H1 (cell line): ENCODE measurements at regions not wholly inside any gene's neighbourhood (a gene's known extent, or its start where the extent isn't known, plus 50 kb on each side); places are given as distances from the start of the nearest gene placed in this dataset.

Experiments used
- CTCF ChIA-PET: fragments of 300-600 bp; sonication (Branson Sonifier 250); formaldehyde crosslinking; loops from one replicate; lab custom pipeline; 2021; ENCODE audit not compliant: partially characterized antibody; lab: Charles Lee
- POLR2A ChIA-PET: fragments of 300-600 bp; sonication (Branson Sonifier 250); formaldehyde crosslinking; loops from one replicate; lab custom pipeline; 2021; ENCODE audit warnings: inconsistent platforms; ENCODE audit not compliant: partially characterized antibody; lab: Charles Lee
- DNase-seq, 2 experiments: peaks; one replicate each; pipeline versions ENCODE4 v3.0.0 to v3.0.0-alpha.2; 2010 to 2022; ENCODE audit warnings: low spot score in 2 of 2, low read depth in 1 of 2, mixed read lengths in 1 of 2
- FAIRE-seq: peaks from 2 replicates; lab custom pipeline; 2011; peaks lifted over from hg19 to GRCh38; lab: Jason Lieb, UNC
- H2AFZ ChIP-seq: 2 replicates; pipeline ENCODE4 v1.8.1; 2012; ENCODE audit warnings: low read length, inconsistent platforms
- H2AK5ac ChIP-seq: 2 replicates; pipeline ENCODE4 v1.6.1; 2013; ENCODE audit warnings: low read depth, low read length
- H2BK120ac ChIP-seq: replicated peaks from 2 replicates; pipeline ENCODE3; 2013; ENCODE audit warnings: low read depth, low read length, inconsistent platforms
- H2BK12ac ChIP-seq: 2 replicates; pipeline ENCODE4 v1.6.1; 2013; ENCODE audit warnings: low read depth, low read length
- H2BK15ac ChIP-seq: 2 replicates; pipeline ENCODE4 v1.6.1; 2013; ENCODE audit warnings: low read length
- H2BK20ac ChIP-seq: 2 replicates; pipeline ENCODE4 v1.6.1; 2013; ENCODE audit warnings: low read length
- H2BK5ac ChIP-seq: 2 replicates; pipeline ENCODE4 v1.6.1; 2013; ENCODE audit warnings: low read depth, low read length
- H3K14ac ChIP-seq: 2 replicates; pipeline ENCODE4 v1.6.1; 2013; ENCODE audit warnings: inconsistent platforms; ENCODE audit not compliant: insufficient read length
- H3K18ac ChIP-seq: 2 replicates; pipeline ENCODE4 v1.6.1; 2013; ENCODE audit warnings: low read length; ENCODE audit errors: extremely low read depth
- H3K23ac ChIP-seq: 2 replicates; pipeline ENCODE4 v1.6.1; 2013; ENCODE audit warnings: inconsistent platforms; ENCODE audit not compliant: insufficient read length
- H3K23me2 ChIP-seq: 2 replicates; pipeline ENCODE4 v1.6.1; 2013; ENCODE audit warnings: low read depth, low read length
- H3K27ac ChIP-seq: 2 replicates; pipeline ENCODE4 v1.6.1; 2011; ENCODE audit warnings: low read depth, low read length, inconsistent platforms
- H3K27me3 ChIP-seq, 4 experiments: replicated peaks in 1 of 4; 1 replicate in 1 of 4; 2 replicates in 3 of 4; pipeline versions ENCODE4 v1.6.1 to v1.8.1; 2011 to 2013; ENCODE audit warnings: low read length in 3 of 4, mild to moderate bottlenecking in 3 of 4, inconsistent platforms in 2 of 4, mixed read lengths in 2 of 4, moderate library complexity in 1 of 4; ENCODE audit not compliant: control insufficient read depth in 3 of 4, insufficient read depth in 3 of 4; ENCODE audit errors: extremely low read depth in 1 of 4
- H3K36me3 ChIP-seq, 4 experiments: 2 replicates each; pipeline versions ENCODE4 v1.6.1 to v1.8.1; 2011 to 2013; ENCODE audit warnings: mild to moderate bottlenecking in 4 of 4, low read length in 3 of 4, moderate library complexity in 2 of 4, control low read depth in 1 of 4, inconsistent platforms in 1 of 4; ENCODE audit not compliant: insufficient read depth in 4 of 4, control insufficient read depth in 2 of 4
- H3K4ac ChIP-seq: replicated peaks from 2 replicates; pipeline ENCODE3; 2013; ENCODE audit warnings: low read length, low read depth, mixed read lengths, inconsistent platforms; ENCODE audit not compliant: insufficient read length
- H3K4me1 ChIP-seq, 4 experiments: replicated peaks in 1 of 4; 1 replicate in 1 of 4; 2 replicates in 3 of 4; pipeline versions ENCODE4 v1.6.1 to v1.8.1; 2011 to 2013; ENCODE audit warnings: low read length in 3 of 4, inconsistent platforms in 2 of 4, mixed read lengths in 1 of 4; ENCODE audit not compliant: insufficient read depth in 4 of 4, control insufficient read depth in 3 of 4
- H3K4me2 ChIP-seq, 2 experiments: 2 replicates each; pipeline versions ENCODE4 v1.6.1 to v1.8.1; 2011 to 2013; ENCODE audit warnings: low read depth in 2 of 2, low read length in 2 of 2, control low read depth in 1 of 2, inconsistent platforms in 1 of 2, mild to moderate bottlenecking in 1 of 2; ENCODE audit not compliant: insufficient read depth in 1 of 2
- H3K4me3 ChIP-seq, 4 experiments: fragments of 200-600, 300-600 bp in 1 of 4; sonication (generic), shearing (Covaris generic), sonication (Bioruptor Twin) in 1 of 4; 2 replicates each; pipeline versions ENCODE4 v1.5.1 to v1.8.1; 2011 to 2016; ENCODE audit warnings: low read length in 4 of 4, low read depth in 3 of 4, control low read depth in 2 of 4, inconsistent platforms in 2 of 4, mild to moderate bottlenecking in 2 of 4, mixed read lengths in 1 of 4, moderate library complexity in 1 of 4; ENCODE audit not compliant: insufficient read depth in 2 of 4; ENCODE audit errors: extremely low read depth in 1 of 4
- H3K56ac ChIP-seq: replicated peaks from 2 replicates; pipeline ENCODE3; 2013; ENCODE audit warnings: low read depth, mild to moderate bottlenecking, mixed read lengths, low read length, inconsistent platforms; ENCODE audit not compliant: insufficient read length
- H3K79me1 ChIP-seq: 2 replicates; pipeline ENCODE4 v1.6.1; 2013; ENCODE audit warnings: low read depth, low read length, control low read depth
- H3K79me2 ChIP-seq, 2 experiments: 2 replicates each; pipeline versions ENCODE4 v1.6.1 to v1.8.1; 2012 to 2013; ENCODE audit warnings: low read length in 2 of 2, mild to moderate bottlenecking in 2 of 2, inconsistent platforms in 1 of 2; ENCODE audit not compliant: insufficient read depth in 2 of 2, control insufficient read depth in 1 of 2
- H3K9ac ChIP-seq, 4 experiments: replicated peaks in 1 of 4; 1 replicate in 1 of 4; 2 replicates in 3 of 4; pipeline versions ENCODE4 v1.6.1 to v1.8.1; 2011 to 2013; ENCODE audit warnings: low read depth in 3 of 4, low read length in 3 of 4, control low read depth in 2 of 4, mild to moderate bottlenecking in 2 of 4, moderate library complexity in 2 of 4, inconsistent platforms in 1 of 4; ENCODE audit errors: extremely low read depth in 1 of 4
- H3K9me3 ChIP-seq, 2 experiments: 2 replicates each; pipeline versions ENCODE4 v1.6.1 to v1.8.1; 2012 to 2013; ENCODE audit warnings: mild to moderate bottlenecking in 2 of 2, moderate library complexity in 2 of 2, control low read depth in 1 of 2, inconsistent platforms in 1 of 2, low read depth in 1 of 2, low read length in 1 of 2, mixed read lengths in 1 of 2; ENCODE audit not compliant: insufficient read depth in 2 of 2
- H4K20me1 ChIP-seq, 2 experiments: replicated peaks in 1 of 2; 2 replicates each; pipeline versions ENCODE3 to v1.8.1; 2011 to 2013; ENCODE audit warnings: inconsistent platforms in 2 of 2, low read length in 2 of 2, mild to moderate bottlenecking in 1 of 2; ENCODE audit not compliant: insufficient read depth in 2 of 2, control insufficient read depth in 1 of 2
- H4K5ac ChIP-seq: 2 replicates; pipeline ENCODE4 v1.6.1; 2013; ENCODE audit warnings: low read length, low read depth, mixed read lengths, inconsistent platforms; ENCODE audit not compliant: insufficient read length
- H4K8ac ChIP-seq: 2 replicates; pipeline ENCODE4 v1.8.0; 2013; ENCODE audit warnings: mild to moderate bottlenecking, moderate library complexity, low read length, inconsistent platforms; ENCODE audit not compliant: insufficient read depth; ENCODE audit errors: extremely low read depth
- H4K91ac ChIP-seq: replicated peaks from 2 replicates; pipeline ENCODE3; 2013; ENCODE audit warnings: low read length, mixed read lengths, inconsistent platforms; ENCODE audit not compliant: insufficient read length
- CREB1 ChIP-seq: IDR thresholded peaks from 2 replicates; pipeline ENCODE4 v1.6.1; 2012; ENCODE audit warnings: inconsistent platforms
- RFX5 ChIP-seq: IDR thresholded peaks from 2 replicates; pipeline ENCODE4 v1.6.1; 2011; ENCODE audit warnings: low read depth, low read length, improper control_type of control experiment, borderline replicate concordance
- WGBS, 2 experiments: shearing (Covaris generic) in 1 of 2; methylation state at CpG; one replicate each; pipeline versions ENCODE4 v1.1.6 to v1.1.7; 2013 to 2015; ENCODE audit warnings: low lambda C conversion rate in 2 of 2, mixed read lengths in 2 of 2, inconsistent platforms in 1 of 2, low coverage in 1 of 2, missing lambda C conversion rate in 1 of 2; ENCODE audit not compliant: insufficient replicate concordance in 2 of 2, insufficient coverage in 1 of 2, insufficient read length in 1 of 2; ENCODE audit errors: extremely low coverage in 1 of 2, missing lambda C conversion rate in 1 of 2; 5-methylcytosine and 5-hydroxymethylcytosine counted together

DNA sequence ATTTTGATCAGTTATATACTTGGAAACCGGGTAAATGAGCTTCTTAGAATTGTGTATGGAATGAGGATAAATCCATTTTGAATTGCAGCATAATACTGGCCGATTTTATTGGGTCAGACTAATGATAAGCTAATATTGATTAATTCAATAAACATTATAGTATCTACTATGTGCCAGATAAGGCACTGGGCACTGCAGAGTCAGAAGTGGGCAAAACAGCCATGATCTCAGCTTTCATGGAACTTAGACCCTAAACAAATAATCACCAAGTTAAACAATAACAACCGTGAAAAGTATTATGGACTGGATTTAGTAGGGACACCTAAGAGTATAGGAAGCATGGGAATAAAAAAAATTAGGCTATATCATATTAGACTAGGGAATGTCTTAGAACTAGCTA is 297.0 kb upstream of the PKDCC start:
- Histone ChIP-seq H3K9me3 (peaks cover 2% of the 10 kb centered on the region in 2 experiments; a peak in 2 of 4 replicates), H2AK5ac (no peak overlapping the region), H2BK20ac (no peak overlapping the region), H4K91ac (no peak overlapping the region), H2BK5ac (no peak overlapping the region), H3K27ac (no peak overlapping the region), H2BK120ac (no peak overlapping the region), H4K20me1 (no peaks in the 10 kb centered on the region), H4K8ac (no peak overlapping the region), H3K56ac (no peak overlapping the region), H3K23ac (no peak overlapping the region), H3K4me2 (no peak overlapping the region), H3K4ac (no peak overlapping the region), H3K36me3 (no peaks in the 10 kb centered on the region), H3K27me3 (no peaks in the 10 kb centered on the region; a peak in 1 of 7 replicates), H3K4me3 (no peak overlapping the region), H3K14ac (no peak overlapping the region), H2BK12ac (no peak overlapping the region), H3K4me1 (no peaks in the 10 kb centered on the region), H3K18ac (no peak overlapping the region), H2AFZ (no peak overlapping the region), H4K5ac (no peak overlapping the region), H3K9ac (no peak overlapping the region), H3K23me2 (peaks cover 2% of the 10 kb centered on the region; the same call in 1 of the 2 replicates), H3K79me1 (no peaks in the 10 kb centered on the region), H2BK15ac (no peak overlapping the region), H3K79me2 (no peaks in the 10 kb centered on the region)
- 90% methylated on average over 3 of the region's 3 CpGs; no CpG with 5 or more reads in 1 of the 2 experiments for WGBS, 2 experiments
- FAIRE-seq (no peak), DNase-seq (no peak)
- ChIA-PET POLR2A (no interaction called here), CTCF (no interaction called here)
- TF ChIP-seq RFX5 (no peak), CREB1 (no peak)
